ENCODE measurements at regions not wholly inside any gene's neighbourhood (a gene's known extent, or its start where the extent isn't known, plus 50 kb on each side); places are given as distances from the start of the nearest gene placed in this dataset.
"Not testable (repeated sequence)": the region's sequence is repeated elsewhere in the genome, so short reads cannot be mapped to it uniquely, and the experiment has no call there.

DNA sequence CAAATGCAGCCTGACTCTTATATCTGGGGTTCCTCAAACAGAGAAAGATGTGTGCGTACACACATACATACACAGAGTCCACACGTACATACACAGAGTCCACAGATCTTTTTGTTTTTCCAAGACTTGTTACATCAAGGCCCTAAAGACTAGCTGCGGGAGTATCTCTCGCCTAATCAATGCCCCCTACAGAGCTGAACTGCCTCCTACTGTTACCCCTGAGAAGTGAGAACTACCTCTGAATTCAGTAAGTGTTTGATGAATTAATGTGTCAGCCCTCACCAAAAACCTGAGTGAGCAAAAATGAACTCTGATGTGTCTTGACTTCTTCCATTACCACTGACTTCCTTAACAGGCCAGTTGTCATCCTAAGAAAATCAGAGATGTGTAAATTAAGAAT, 351.2 kb downstream of the HHIPL2 start:
- TF ChIP-seq POLR2A (IDR thresholded peaks at IDR 0.05; ENCODE audit: low read depth, low read length), result no peak
- FAIRE-seq (no peak), DNase-seq (ENCODE audit: insufficient read length, low spot score) (no peak)

DNA sequence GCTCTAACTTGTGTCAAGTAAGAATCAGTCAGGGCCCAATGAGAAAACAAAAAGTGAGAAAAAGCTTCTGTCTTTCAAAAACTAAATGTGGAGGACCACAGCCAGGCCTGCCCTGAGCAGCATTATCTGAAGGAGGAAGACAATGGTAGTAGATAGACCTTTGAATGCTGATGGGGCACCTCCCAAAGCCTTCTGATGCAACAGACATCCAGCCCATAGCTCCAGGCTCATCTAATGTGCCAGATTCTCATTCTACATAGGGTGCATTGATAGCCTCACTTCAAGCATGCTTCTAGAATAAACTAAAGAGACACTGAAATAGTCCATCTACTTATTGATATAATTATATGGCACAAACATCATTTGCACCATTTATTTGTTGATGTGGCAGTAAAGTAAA, 351.6 kb downstream of the HHIPL2 start:
- DNase-seq (ENCODE audit: insufficient read length, low spot score), result no peak
- no peak for FAIRE-seq
- TF ChIP-seq POLR2A (IDR thresholded peaks at IDR 0.05; ENCODE audit: low read depth, low read length), result no peak

DNA sequence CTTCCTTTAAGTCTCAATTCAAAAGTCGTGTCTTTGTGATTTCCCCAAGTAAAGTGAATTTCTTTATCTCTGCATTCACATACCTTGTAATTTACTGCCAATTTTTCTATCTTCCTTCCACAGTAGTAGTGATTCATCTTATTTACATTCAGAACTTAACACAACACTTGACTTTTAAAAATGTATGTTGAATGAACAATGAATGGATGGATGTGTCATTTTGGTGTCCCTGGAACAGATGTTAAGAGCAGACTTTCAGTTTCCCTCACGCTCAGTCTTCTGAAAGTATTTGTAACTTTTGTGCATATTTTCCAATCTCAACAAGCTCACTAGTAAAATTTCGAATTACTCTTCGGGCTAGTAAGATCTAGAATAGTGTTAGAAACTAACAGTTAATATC, 352.0 kb downstream of the HHIPL2 start:
- TF ChIP-seq POLR2A (IDR thresholded peaks at IDR 0.05; ENCODE audit: low read depth, low read length), result no peak
- no peak for DNase-seq (ENCODE audit: insufficient read length, low spot score)
- FAIRE-seq, result no peak

DNA sequence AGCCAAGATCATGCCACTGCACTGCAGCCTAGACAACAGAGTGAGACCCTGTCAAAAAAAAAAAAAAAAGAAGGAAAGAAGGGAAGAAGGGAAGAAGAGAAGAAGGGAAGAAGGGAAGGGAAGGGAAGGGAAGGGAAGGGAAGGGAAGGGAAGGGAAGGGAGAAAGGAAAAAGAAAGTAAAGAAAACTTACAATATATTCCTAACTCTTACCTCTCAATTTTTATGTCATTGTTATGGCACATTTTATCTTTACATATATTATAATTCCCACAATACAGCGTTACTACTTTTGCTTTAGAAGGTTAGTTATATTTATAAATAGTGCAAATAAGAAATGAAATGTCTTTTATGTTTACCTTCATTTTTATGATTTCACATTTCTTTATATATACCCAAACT, 358.7 kb downstream of the HHIPL2 start:
- FAIRE-seq (no peak), DNase-seq (ENCODE audit: insufficient read length, low spot score) (no peak)
- TF ChIP-seq POLR2A (IDR thresholded peaks at IDR 0.05; ENCODE audit: low read depth, low read length), result no peak

DNA sequence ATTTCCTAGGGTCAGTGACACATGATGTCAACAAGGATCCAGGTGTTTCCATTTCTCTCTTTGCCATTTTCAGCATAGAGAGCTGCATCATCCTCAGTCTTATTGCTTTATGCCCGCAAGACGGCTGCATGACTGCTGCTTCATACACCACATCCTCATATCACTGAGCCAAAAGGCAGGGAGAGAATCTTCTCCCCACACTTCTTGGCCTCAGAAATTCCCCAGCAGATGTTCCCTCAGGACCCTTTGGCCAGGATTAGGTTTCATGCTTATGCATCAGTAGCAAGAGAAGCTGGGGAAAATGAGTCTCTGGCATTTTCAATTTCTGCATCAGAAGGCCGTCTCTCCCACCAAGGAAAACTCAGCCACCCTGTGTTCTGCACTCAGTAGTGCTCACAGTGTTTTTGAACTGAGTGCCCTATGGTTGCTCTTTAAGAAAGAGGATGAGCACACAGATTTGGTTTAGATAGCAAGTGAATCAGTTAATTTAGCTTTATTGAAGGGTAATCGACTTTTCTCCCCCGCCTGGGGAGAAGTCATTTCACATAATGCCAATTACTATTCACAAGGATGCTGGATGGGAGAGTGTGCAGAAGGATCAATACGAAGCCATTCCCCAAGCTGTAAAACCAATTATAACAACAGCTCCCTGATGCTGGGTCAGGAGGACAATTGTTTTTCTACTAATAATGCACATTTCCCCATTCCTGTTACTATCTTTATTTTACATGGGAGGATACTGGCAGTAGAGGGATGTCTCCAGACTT, 360.2 kb downstream of the HHIPL2 start:
- no peak for FAIRE-seq
- no peak for DNase-seq (ENCODE audit: insufficient read length, low spot score)
- TF ChIP-seq POLR2A (IDR thresholded peaks at IDR 0.05; ENCODE audit: low read depth, low read length), result no peak

DNA sequence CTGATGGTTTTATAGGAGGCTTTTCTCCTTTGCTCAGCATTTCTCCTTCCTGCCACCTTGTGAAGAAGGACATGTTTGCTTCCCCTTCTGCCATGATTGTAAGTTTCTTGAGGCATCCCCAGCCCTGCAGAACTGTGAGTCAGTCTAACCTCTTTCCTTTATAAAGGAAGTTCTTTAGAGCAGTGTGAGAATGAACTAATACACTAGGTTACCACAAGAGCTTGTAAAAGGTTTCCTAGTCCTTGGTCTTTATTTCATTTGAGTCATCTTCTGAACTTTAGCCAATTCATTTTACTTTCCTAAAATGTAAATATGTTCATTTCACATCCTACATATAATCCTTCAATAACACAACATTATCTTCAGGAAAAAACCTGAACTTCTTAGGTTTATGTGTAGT, 365.3 kb downstream of the HHIPL2 start:
- no peak for FAIRE-seq
- TF ChIP-seq POLR2A (IDR thresholded peaks at IDR 0.05; ENCODE audit: low read depth, low read length), result no peak
- DNase-seq (ENCODE audit: insufficient read length, low spot score), result no peak

DNA sequence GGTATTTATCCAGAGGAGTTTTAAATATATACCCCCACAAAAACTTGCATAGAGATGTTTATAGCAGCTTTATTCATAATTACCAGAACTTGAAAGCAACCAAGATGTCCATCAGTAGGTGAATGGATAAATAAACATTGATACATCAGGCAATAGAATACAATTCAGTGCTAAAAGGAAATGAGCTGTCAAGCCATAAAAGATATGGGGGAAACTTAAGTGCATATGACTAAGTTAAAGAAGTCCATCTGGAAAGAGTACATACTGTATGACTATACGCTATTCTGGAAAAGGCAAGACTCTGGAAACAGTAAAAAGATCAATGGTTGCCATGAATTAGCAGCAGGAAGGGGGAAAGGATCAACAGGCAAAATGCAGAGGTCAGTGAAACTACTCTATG, 366.7 kb downstream of the HHIPL2 start:
- DNase-seq (ENCODE audit: insufficient read length, low spot score) (no peak), FAIRE-seq (no peak)
- no peak for TF ChIP-seq POLR2A (IDR thresholded peaks at IDR 0.05; ENCODE audit: low read depth, low read length)

DNA sequence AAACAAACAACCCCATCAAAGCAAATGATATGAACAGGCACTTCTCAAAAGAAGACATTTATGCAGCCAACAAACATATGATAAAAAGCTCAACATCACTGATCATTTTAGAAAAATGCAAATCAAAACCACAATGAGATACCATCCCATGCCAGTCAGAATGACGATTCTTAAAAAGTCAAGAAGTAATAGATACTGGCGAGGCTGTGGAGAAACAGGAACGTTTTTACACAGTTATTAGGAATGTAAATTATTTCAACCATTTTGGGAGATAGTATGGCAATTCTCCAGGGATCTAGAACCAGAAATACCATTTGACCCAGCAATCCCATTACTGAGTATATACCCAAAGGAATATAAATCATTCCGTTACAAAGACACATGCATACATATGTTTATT, 370.4 kb downstream of the HHIPL2 start:
- not testable (repeated sequence) for DNase-seq (ENCODE audit: insufficient read length, low spot score); FAIRE-seq

DNA sequence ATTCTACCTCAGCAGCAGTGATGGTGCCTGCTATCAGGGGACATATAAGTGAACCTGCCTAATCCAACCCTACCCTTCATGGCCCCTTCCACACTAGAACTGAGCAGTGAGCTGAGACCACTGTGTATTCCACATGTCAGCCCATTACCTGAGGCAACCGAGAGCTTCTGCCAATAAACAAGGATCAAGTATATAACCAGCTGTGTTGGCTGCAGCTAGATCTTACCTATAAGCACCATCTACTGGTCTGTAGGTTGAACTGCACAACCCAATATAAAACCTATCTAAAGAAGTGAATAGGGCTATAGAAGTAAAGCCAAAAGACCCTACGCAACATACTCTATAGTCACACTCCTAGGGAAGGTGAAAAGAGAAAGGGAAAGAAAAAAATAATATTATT, 376.9 kb downstream of the HHIPL2 start:
- FAIRE-seq (no peak), DNase-seq (ENCODE audit: insufficient read length, low spot score) (no peak)
- TF ChIP-seq POLR2A (IDR thresholded peaks at IDR 0.05; ENCODE audit: low read depth, low read length), result no peak

DNA sequence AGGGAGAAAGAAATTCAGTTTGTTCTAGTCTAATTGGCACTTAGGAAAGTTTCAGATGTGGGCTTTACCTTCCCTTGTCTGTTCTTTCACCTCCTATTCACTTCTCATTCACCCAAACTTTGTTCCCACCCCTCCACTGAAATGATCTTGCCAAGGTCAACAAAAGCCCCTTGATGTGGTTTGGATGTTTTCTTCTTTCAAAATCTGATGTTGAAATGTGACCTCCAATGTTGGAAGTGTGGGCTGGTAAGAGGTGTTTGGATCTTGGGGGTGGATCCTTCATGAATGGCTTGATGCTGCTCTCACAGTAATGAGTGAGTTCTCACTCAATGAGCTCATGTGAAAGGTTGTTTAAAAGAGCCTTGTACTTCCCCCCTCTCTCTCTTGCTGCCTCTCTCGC, 379.3 kb downstream of the HHIPL2 start:
- no peak for TF ChIP-seq POLR2A (IDR thresholded peaks at IDR 0.05; ENCODE audit: low read depth, low read length)
- no peak for FAIRE-seq
- DNase-seq (ENCODE audit: insufficient read length, low spot score), result no peak

DNA sequence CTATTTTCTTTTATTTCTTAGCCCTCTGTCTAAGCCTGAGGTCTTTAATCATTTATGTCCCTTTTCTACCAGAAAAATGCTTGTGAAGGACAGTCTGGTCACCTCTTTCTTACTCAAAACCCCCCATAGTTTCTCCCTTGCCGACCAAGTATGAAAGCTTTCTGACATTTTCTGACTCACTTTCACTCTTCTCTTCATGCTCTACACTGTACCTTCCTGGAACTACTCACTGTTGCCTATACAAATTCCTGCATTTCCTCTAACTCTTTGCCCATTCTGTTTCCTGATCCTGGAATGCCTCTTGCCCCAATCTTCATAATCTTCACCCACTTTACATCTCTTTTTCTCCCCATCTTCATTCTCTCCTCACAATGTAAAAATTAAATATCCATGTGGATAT, 380.0 kb downstream of the HHIPL2 start:
- FAIRE-seq (no peak), DNase-seq (ENCODE audit: insufficient read length, low spot score) (no peak)
- no peak for TF ChIP-seq POLR2A (IDR thresholded peaks at IDR 0.05; ENCODE audit: low read depth, low read length)

DNA sequence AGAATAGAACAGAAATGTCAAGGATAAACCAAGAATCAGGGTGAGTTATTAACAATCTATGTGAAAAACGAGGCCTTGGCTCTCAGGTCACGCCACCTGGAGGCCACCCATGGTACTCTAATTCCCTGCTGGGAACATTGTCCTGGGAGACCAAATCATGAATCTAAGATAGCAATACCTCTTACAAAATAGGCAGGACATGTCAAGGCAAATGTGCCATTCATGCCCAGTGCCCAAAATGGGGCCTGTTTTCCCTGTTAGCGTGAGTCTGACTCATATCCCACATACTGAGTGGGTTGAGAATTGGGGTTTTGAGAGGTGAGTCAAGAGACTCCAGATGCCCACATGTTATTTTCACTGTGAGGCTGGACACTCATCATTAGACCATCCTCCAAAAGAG, 380.8 kb downstream of the HHIPL2 start:
- peak; percentile 69 for DNase-seq (ENCODE audit: insufficient read length, low spot score)

DNA sequence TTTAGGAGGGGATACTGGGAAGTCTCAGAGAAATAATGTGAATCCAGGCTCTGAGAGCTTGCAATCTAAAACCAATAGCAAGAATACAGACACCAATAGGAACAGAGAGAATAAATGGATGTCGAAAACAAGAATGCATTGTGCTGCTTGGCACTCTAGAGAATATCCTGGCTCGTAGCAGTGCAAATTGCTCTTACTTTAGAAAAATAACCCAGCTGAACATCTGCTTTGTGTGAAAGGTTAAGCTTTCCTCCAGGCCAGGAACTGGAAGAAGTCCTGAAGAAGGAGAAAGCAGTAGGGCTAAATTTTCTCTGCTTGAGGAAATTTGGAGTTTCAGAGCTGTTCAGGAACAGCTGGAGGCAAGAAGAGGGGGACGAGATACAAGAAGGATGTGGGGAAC, 382.3 kb downstream of the HHIPL2 start:
- no peak for TF ChIP-seq POLR2A (IDR thresholded peaks at IDR 0.05; ENCODE audit: low read depth, low read length)
- no peak for DNase-seq (ENCODE audit: insufficient read length, low spot score)
- FAIRE-seq, result no peak

More for the DNA sequence above, 380.8 kb downstream of the HHIPL2 start:
- TF ChIP-seq POLR2A (IDR thresholded peaks at IDR 0.05; ENCODE audit: low read depth, low read length), result no peak
- FAIRE-seq, result peak; percentile 95

DNA sequence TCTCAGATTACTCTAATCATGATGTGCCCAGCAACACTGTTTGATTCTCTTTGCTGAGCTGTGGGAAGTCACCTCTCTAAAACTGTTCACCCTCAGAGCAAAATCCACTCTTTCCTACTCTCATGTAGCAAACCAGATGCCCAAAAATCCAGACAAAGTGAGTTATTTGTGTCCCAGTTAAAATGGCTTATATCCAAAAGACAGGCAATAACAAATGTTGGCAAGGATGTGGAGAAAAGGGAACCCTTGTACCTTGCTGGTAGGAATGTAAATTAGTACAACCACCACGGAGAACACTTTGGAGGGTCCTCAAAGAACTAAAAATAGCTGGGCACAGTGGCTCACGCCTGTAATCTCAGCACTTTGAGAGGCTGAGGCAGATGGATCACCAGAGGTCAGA, 384.0 kb downstream of the HHIPL2 start:
- TF ChIP-seq POLR2A (IDR thresholded peaks at IDR 0.05; ENCODE audit: low read depth, low read length), result no peak
- FAIRE-seq, result no peak

DNA sequence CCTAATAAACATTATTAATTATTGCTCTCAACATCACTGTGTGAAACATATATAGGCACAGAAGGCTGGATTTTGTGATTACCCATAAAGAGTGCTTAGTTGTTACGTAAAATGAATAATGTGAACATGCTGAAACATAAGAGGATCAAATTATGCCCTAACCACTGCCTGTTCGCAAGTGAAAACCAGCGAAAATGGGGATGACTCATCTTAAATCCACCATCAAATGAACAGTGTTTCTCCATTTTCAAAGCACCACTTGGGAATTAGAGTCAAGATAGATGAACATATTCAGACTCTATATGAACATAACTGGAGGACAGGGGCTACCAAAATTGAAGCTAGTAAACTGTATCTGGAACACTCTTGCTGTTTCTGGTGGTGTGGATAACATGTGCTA, 386.2 kb downstream of the HHIPL2 start:
- no peak for FAIRE-seq

More for the DNA sequence above, 384.0 kb downstream of the HHIPL2 start:
- DNase-seq (ENCODE audit: insufficient read length, low spot score), result no peak

DNA sequence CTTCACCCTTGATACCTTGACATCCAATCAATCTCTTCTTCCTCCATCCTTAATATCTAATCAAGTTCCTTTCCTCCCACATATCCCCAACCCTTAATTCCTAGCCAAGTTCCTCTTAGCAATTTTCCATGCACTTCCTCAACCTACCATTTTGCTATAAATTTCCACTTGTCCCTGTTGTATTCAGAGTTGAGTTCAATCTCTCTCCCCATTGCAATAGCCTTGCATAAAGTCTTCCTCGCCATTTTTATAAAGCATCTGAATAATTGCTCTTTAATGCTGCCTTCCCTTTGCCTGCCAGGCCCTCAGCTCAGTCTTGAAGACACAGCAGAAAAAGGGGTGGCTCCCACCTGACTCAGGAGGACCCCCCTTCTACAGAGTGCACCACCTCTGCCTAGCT, 390.3 kb downstream of the HHIPL2 start:
- no peak for FAIRE-seq
- TF ChIP-seq POLR2A (IDR thresholded peaks at IDR 0.05; ENCODE audit: low read depth, low read length), result no peak
- no peak for DNase-seq (ENCODE audit: insufficient read length, low spot score)

More for the DNA sequence above, 386.2 kb downstream of the HHIPL2 start:
- no peak for DNase-seq (ENCODE audit: insufficient read length, low spot score)
- no peak for TF ChIP-seq POLR2A (IDR thresholded peaks at IDR 0.05; ENCODE audit: low read depth, low read length)
